Cardiac fibroblast (primary cell): ENCODE measurements at regions not wholly inside any gene's neighbourhood (a gene's known extent, or its start where the extent isn't known, plus 50 kb on each side); places are given as distances from the start of the nearest gene placed in this dataset.

Experiments used
- DNase-seq, 2 donors: peaks; one replicate each; pipeline versions ENCODE4 v3.0.0 to v3.0.0-alpha.2; 2010; ENCODE audit warnings: low read depth in 2 of 2
- H3K4me3 ChIP-seq, 2 donors: replicated peaks in 1 of 2; 1 replicate in 1 of 2; 2 replicates in 1 of 2; pipeline ENCODE4 v1.5.1; 2011; ENCODE audit warnings: low read depth in 2 of 2, low read length in 2 of 2, mild to moderate bottlenecking in 2 of 2, moderate library complexity in 1 of 2
- CTCF ChIP-seq: IDR thresholded peaks from one replicate; pipeline ENCODE4 v1.5.1; 2011; ENCODE audit warnings: low read depth, mild to moderate bottlenecking, low read length, inconsistent platforms

GRCh38 chr2:217463402-217464075 lies 539.3 kb downstream of the TNS1 start:
- no peak for DNase-seq
- no peak overlapping the region for H3K4me3 ChIP-seq
- no peak for TF ChIP-seq CTCF

GRCh38 chr2:217462121-217462520 lies 540.7 kb downstream of the TNS1 start:
- no peak for TF ChIP-seq CTCF
- no peak for DNase-seq
- H3K4me3 ChIP-seq, result no peak overlapping the region

- no peak overlapping the region for H3K4me3 ChIP-seq
- DNase-seq, result no peak
- no peak for TF ChIP-seq CTCF
These were observed 541.1 kb downstream of the TNS1 start for GRCh38 chr2:217461674-217462073.

- H3K4me3 ChIP-seq, result no peak overlapping the region
- TF ChIP-seq CTCF, result no peak
- DNase-seq, result no peak
These were observed 543.0 kb downstream of the TNS1 start for GRCh38 chr2:217459680-217460405.

GRCh38 chr2:217459016-217459415 lies 543.8 kb downstream of the TNS1 start:
- DNase-seq, result no peak
- TF ChIP-seq CTCF, result no peak
- H3K4me3 ChIP-seq, result no peak overlapping the region

GRCh38 chr2:217456016-217456415 lies 546.8 kb downstream of the TNS1 start:
- TF ChIP-seq CTCF, result no peak
- no peak for DNase-seq

GRCh38 chr2:217452928-217453327 lies 549.9 kb downstream of the TNS1 start:
- DNase-seq, result no peak
- no peak for TF ChIP-seq CTCF
- no peak overlapping the region for H3K4me3 ChIP-seq

More at GRCh38 chr2:217456016-217456415, 546.8 kb downstream of the TNS1 start:
- no peak overlapping the region for H3K4me3 ChIP-seq
